BLaER1 (cell line): ENCODE measurements at regions not wholly inside any gene's neighbourhood (a gene's known extent, or its start where the extent isn't known, plus 50 kb on each side); places are given as distances from the start of the nearest gene placed in this dataset.

Experiments
- H3K27ac ChIP-seq: shearing (Covaris generic); formaldehyde crosslinking; 2 replicates; pipeline ENCODE4 v1.8.1; 2022
- H3K27me3 ChIP-seq: shearing (Covaris generic); formaldehyde crosslinking; 2 replicates; pipeline ENCODE4 v1.8.1; 2022
- H3K36me3 ChIP-seq: shearing (Covaris generic); formaldehyde crosslinking; 2 replicates; pipeline ENCODE4 v1.8.1; 2022
- H3K4me1 ChIP-seq: shearing (Covaris generic); formaldehyde crosslinking; 2 replicates; pipeline ENCODE4 v1.8.1; 2022
- H3K4me2 ChIP-seq: shearing (Covaris generic); formaldehyde crosslinking; 2 replicates; pipeline ENCODE4 v1.8.1; 2022
- H3K4me3 ChIP-seq: shearing (Covaris generic); formaldehyde crosslinking; 2 replicates; pipeline ENCODE4 v1.8.1; 2022
- H3K9ac ChIP-seq: shearing (Covaris generic); formaldehyde crosslinking; 2 replicates; pipeline ENCODE4 v1.8.1; 2022
- H3K9me3 ChIP-seq: shearing (Covaris generic); formaldehyde crosslinking; 2 replicates; pipeline ENCODE4 v1.8.1; 2022
- H4K20me1 ChIP-seq: shearing (Covaris generic); formaldehyde crosslinking; 2 replicates; pipeline ENCODE4 v1.8.1; 2022
- Cebpa-rat ChIP-seq: shearing (Covaris generic); IDR thresholded peaks from 2 replicates; pipeline ENCODE4 v1.8.1; 2022

DNA sequence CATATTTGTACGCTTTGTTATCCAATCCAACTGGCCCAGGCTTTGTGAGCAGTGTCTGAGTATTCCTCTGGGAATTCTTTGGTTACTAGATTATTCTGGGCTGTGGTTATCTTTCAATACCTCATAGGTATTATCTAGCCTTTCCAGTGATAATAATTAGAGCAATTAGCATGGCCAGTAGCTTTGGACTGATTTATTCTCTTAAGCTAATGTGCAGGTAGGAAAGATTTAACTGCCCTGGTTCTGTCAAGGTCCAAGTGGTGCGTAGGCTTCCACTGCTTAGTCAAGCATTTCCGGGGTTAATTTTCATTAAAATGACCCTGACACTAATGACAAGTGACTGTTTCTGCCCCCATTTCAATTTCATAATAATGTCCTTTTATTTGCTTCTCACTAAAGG, 54.2 kb upstream of the PMFBP1 start:
- Histone ChIP-seq H3K27me3 (no peaks in the 10 kb centered on the region), H3K9me3 (no peaks in the 10 kb centered on the region), H3K4me3 (no peak overlapping the region), H3K4me1 (no peaks in the 10 kb centered on the region), H3K9ac (no peak overlapping the region), H4K20me1 (no peaks in the 10 kb centered on the region), H3K36me3 (no peaks in the 10 kb centered on the region), H3K27ac (no peak overlapping the region), H3K4me2 (no peak overlapping the region)
- no peak for TF ChIP-seq Cebpa-rat

DNA sequence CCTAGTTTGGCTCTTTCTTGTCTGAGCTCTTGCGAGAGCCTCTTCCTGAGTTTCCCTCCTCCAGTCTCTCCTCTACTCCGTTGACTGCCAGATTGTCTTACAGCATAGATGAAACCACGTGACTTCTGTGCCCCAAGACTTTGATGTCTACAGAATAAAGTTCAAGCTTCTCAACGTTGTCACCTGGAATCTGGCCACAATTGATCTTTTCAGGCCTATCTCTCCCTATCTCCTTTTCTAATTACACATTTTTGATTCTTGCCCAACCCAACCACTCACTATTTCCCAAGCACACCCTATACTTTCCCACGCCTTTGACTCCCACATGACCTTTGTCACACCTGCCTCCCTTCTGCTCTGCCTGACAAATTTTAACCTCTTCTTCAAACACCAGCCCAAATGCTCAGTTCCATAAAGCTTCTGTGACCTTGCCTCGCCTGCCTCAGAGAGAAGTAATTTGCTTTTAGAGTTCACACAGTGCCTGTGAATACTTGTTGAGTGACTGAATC, 52.4 kb upstream of the PMFBP1 start:
- H3K36me3 ChIP-seq: no peaks in the 10 kb centered on the region
- H3K27me3 ChIP-seq: no peaks in the 10 kb centered on the region
- no peaks in the 10 kb centered on the region for H4K20me1 ChIP-seq
- no peak overlapping the region for H3K9ac ChIP-seq
- no peak overlapping the region for H3K27ac ChIP-seq
- no peaks in the 10 kb centered on the region for H3K9me3 ChIP-seq
- no peak overlapping the region for H3K4me3 ChIP-seq
- H3K4me2 ChIP-seq: no peak overlapping the region
- no peaks in the 10 kb centered on the region for H3K4me1 ChIP-seq
- no peak for TF ChIP-seq Cebpa-rat

DNA sequence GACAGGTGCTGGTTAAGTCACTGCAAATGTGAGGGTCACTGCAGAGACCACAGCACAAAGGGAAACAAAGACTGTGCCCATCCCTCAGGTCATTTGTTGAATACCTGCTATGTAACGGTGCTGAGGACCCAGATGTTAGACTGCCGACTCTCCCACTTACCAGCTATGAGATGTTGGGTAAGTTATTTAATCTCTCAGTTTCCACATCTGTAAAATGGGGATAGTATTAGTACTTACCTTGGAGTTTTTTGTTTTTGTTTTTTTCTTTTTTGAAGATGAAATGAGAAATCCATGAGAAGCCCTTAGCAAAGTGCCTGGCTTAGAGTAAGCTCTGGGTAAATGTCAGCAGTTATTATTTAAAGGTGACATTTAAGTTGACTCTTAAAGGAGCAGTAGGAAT, 50.5 kb upstream of the PMFBP1 start:
- no peak overlapping the region for H3K9ac ChIP-seq
- no peaks in the 10 kb centered on the region for H3K9me3 ChIP-seq
- TF ChIP-seq Cebpa-rat: no peak
- H3K27ac ChIP-seq: no peak overlapping the region
- H3K4me2 ChIP-seq: no peak overlapping the region
- H3K36me3 ChIP-seq: no peaks in the 10 kb centered on the region
- no peaks in the 10 kb centered on the region for H4K20me1 ChIP-seq
- H3K27me3 ChIP-seq: no peaks in the 10 kb centered on the region
- H3K4me3 ChIP-seq: no peak overlapping the region
- no peaks in the 10 kb centered on the region for H3K4me1 ChIP-seq
